Brain microvascular endothelial cell (primary cell): ENCODE measurements at regions not wholly inside any gene's neighbourhood (a gene's known extent, or its start where the extent isn't known, plus 50 kb on each side); places are given as distances from the start of the nearest gene placed in this dataset.

Experiments
- DNase-seq: peaks from one replicate; pipeline ENCODE4 v3.0.0-alpha.2; 2020
- H3K27ac ChIP-seq: fragments of 250-450 bp; sonication (Bioruptor Pico); 2 replicates; pipeline ENCODE4 v1.5.1; 2020; ENCODE audit warnings: mild to moderate bottlenecking, moderate library complexity
- H3K27me3 ChIP-seq: fragments of 250-450 bp; sonication (Bioruptor Pico); replicated peaks from 2 replicates; pipeline ENCODE4 v1.5.1; 2020; ENCODE audit warnings: mild to moderate bottlenecking
- H3K36me3 ChIP-seq: fragments of 250-450 bp; sonication (Bioruptor Pico); replicated peaks from 2 replicates; pipeline ENCODE4 v1.5.1; 2020; ENCODE audit warnings: mild to moderate bottlenecking
- H3K4me3 ChIP-seq: 2 replicates; pipeline ENCODE4 v1.5.1; 2011; ENCODE audit warnings: low read depth, mild to moderate bottlenecking, control low read depth, low read length, moderate library complexity
- CTCF ChIP-seq: IDR thresholded peaks from 2 replicates; pipeline ENCODE4 v1.5.1; 2011; ENCODE audit warnings: low read depth, mild to moderate bottlenecking, moderate library complexity, low read length, control low read depth, inconsistent platforms; ENCODE audit errors: missing control alignments
- in situ Hi-C: cut with HindIII; loops from 2 replicates; pipeline ENCODE4 v1.10.0; 2017; ENCODE audit warnings: low sequenced_read_pairs, low pct_ligation_motif_present

GRCh38 chr22:48563118-48563965, 1264.3 kb downstream of the BRD1 start:
- no peaks in the 10 kb centered on the region for H3K36me3 ChIP-seq
- no peak overlapping the region for H3K27ac ChIP-seq
- no peak for TF ChIP-seq CTCF
- DNase-seq: no peak
- no peaks in the 10 kb centered on the region for H3K27me3 ChIP-seq
- no peak overlapping the region for H3K4me3 ChIP-seq
- in situ Hi-C loops: no loop called here

- no peak for DNase-seq
- Histone ChIP-seq H3K27ac (no peak overlapping the region), H3K36me3 (no peaks in the 10 kb centered on the region), H3K4me3 (no peak overlapping the region), H3K27me3 (no peaks in the 10 kb centered on the region)
- no peak for TF ChIP-seq CTCF
- in situ Hi-C loops: no loop called here
These were observed 1266.0 kb downstream of the BRD1 start for GRCh38 chr22:48561676-48562075.

- DNase-seq: no peak
- no peaks in the 10 kb centered on the region for H3K36me3 ChIP-seq
- no peak for TF ChIP-seq CTCF
- H3K27me3 ChIP-seq: no peaks in the 10 kb centered on the region
- H3K27ac ChIP-seq: no peak overlapping the region
- in situ Hi-C loops: no loop called here
- no peak overlapping the region for H3K4me3 ChIP-seq
These were observed 1266.8 kb downstream of the BRD1 start for GRCh38 chr22:48560836-48561235.

- no peak for DNase-seq
- TF ChIP-seq CTCF: no peak
- H3K27me3 ChIP-seq: no peaks in the 10 kb centered on the region
- H3K27ac ChIP-seq: no peak overlapping the region
- in situ Hi-C loops: no loop called here
- H3K36me3 ChIP-seq: no peaks in the 10 kb centered on the region
- H3K4me3 ChIP-seq: no peak overlapping the region
These were observed 1267.3 kb downstream of the BRD1 start for GRCh38 chr22:48560389-48560751.

- H3K27me3 ChIP-seq: no peaks in the 10 kb centered on the region
- no peak for DNase-seq
- no peaks in the 10 kb centered on the region for H3K36me3 ChIP-seq
- in situ Hi-C loops: no loop called here
- no peak for TF ChIP-seq CTCF
- H3K27ac ChIP-seq: no peak overlapping the region
- no peak overlapping the region for H3K4me3 ChIP-seq
These were observed 1267.9 kb downstream of the BRD1 start for GRCh38 chr22:48559647-48560388.
